H9 (cell line): ENCODE measurements at regions not wholly inside any gene's neighbourhood (a gene's known extent, or its start where the extent isn't known, plus 50 kb on each side); places are given as distances from the start of the nearest gene placed in this dataset.

ENCODE experiments used
- DNase-seq: peaks from one replicate; pipeline ENCODE4 v3.0.0-alpha.2; 2017
- H2AFZ ChIP-seq: one replicate; pipeline ENCODE4 v1.6.1; 2013; ENCODE audit warnings: mild to moderate bottlenecking, low read length, control low read depth, moderate library complexity
- H2AK5ac ChIP-seq: 2 replicates; pipeline ENCODE4 v1.6.1; 2013; ENCODE audit warnings: low read length, control low read depth, mixed read lengths; ENCODE audit not compliant: insufficient read length
- H2BK120ac ChIP-seq: one replicate; pipeline ENCODE4 v1.6.1; 2013; ENCODE audit warnings: low read depth, mild to moderate bottlenecking, low read length, control low read depth, inconsistent platforms; ENCODE audit not compliant: poor library complexity, severe bottlenecking
- H2BK12ac ChIP-seq: 2 replicates; pipeline ENCODE4 v1.6.1; 2013; ENCODE audit warnings: low read length, control low read depth, mixed read lengths, low read depth; ENCODE audit not compliant: insufficient read length
- H2BK15ac ChIP-seq: 2 replicates; pipeline ENCODE4 v1.6.1; 2013; ENCODE audit warnings: low read depth, low read length, control low read depth
- H2BK20ac ChIP-seq: one replicate; pipeline ENCODE4 v1.6.1; 2013; ENCODE audit warnings: low read depth, mild to moderate bottlenecking, low read length, control low read depth, inconsistent platforms; ENCODE audit not compliant: poor library complexity, severe bottlenecking
- H2BK5ac ChIP-seq: 2 replicates; pipeline ENCODE4 v1.6.1; 2013; ENCODE audit warnings: low read length, control low read depth, mixed read lengths; ENCODE audit not compliant: insufficient read length
- H3K14ac ChIP-seq: 2 replicates; pipeline ENCODE4 v1.6.1; 2013; ENCODE audit warnings: low read length, control low read depth; ENCODE audit not compliant: insufficient read depth
- H3K18ac ChIP-seq: 2 replicates; pipeline ENCODE4 v1.6.1; 2013; ENCODE audit warnings: low read depth, mild to moderate bottlenecking, mixed read lengths, low read length, control low read depth; ENCODE audit not compliant: insufficient read length
- H3K23ac ChIP-seq: 2 replicates; pipeline ENCODE4 v1.6.1; 2013; ENCODE audit warnings: low read length, control low read depth, mixed read lengths, low read depth; ENCODE audit not compliant: insufficient read length
- H3K23me2 ChIP-seq: 2 replicates; pipeline ENCODE4 v1.6.1; 2013; ENCODE audit warnings: low read depth, mild to moderate bottlenecking, mixed read lengths, low read length, control low read depth; ENCODE audit not compliant: insufficient read length, poor library complexity, severe bottlenecking
- H3K27ac ChIP-seq: 2 replicates; pipeline ENCODE4 v1.5.1; 2013; ENCODE audit warnings: low read length, control low read depth, mixed read lengths, low read depth; ENCODE audit not compliant: insufficient read length
- H3K27me3 ChIP-seq: 2 replicates; pipeline ENCODE4 v1.6.1; 2013; ENCODE audit warnings: low read length, control low read depth, inconsistent platforms; ENCODE audit not compliant: insufficient read depth
- H3K4ac ChIP-seq: 2 replicates; pipeline ENCODE4 v1.6.1; 2013; ENCODE audit warnings: low read depth, mild to moderate bottlenecking, control low read depth, inconsistent platforms, low read length, moderate library complexity
- H3K4me1 ChIP-seq: 2 replicates; pipeline ENCODE4 v1.6.1; 2013; ENCODE audit warnings: low read length, control low read depth, inconsistent platforms; ENCODE audit not compliant: insufficient read depth
- H3K4me2 ChIP-seq: 2 replicates; pipeline ENCODE4 v1.6.1; 2013; ENCODE audit warnings: low read length, control low read depth, mixed read lengths; ENCODE audit not compliant: insufficient read length, insufficient read depth
- H3K56ac ChIP-seq: 2 replicates; pipeline ENCODE4 v1.6.1; 2013; ENCODE audit warnings: low read depth, mild to moderate bottlenecking, mixed read lengths, low read length, control low read depth; ENCODE audit not compliant: insufficient read length
- H3K79me1 ChIP-seq: 2 replicates; pipeline ENCODE4 v1.6.1; 2013; ENCODE audit warnings: low read depth, mild to moderate bottlenecking, moderate library complexity, low read length, control low read depth, inconsistent platforms; ENCODE audit not compliant: insufficient read depth, poor library complexity, severe bottlenecking
- H3K79me2 ChIP-seq: 2 replicates; pipeline ENCODE4 v1.6.1; 2013; ENCODE audit warnings: low read length, control low read depth, inconsistent platforms; ENCODE audit not compliant: insufficient read depth
- H3K9ac ChIP-seq: 2 replicates; pipeline ENCODE4 v1.6.1; 2013; ENCODE audit warnings: low read length, control low read depth, mixed read lengths; ENCODE audit not compliant: insufficient read length; ENCODE audit errors: extremely low read depth
- H3K9me3 ChIP-seq: one replicate; pipeline ENCODE4 v1.6.1; 2013; ENCODE audit warnings: low read depth, low read length, inconsistent platforms; ENCODE audit not compliant: control insufficient read depth
- H3T11ph ChIP-seq: one replicate; pipeline ENCODE4 v1.6.1; 2013; ENCODE audit warnings: mild to moderate bottlenecking, low read length, control low read depth, inconsistent platforms
- H4K20me1 ChIP-seq: one replicate; pipeline ENCODE4 v1.6.1; 2013; ENCODE audit not compliant: control insufficient read depth, insufficient read length, insufficient read depth
- H4K5ac ChIP-seq: 2 replicates; pipeline ENCODE4 v1.6.1; 2013; ENCODE audit warnings: low read depth, mild to moderate bottlenecking, mixed read lengths, low read length, control low read depth; ENCODE audit not compliant: insufficient read length
- H4K8ac ChIP-seq: replicated peaks from 2 replicates; pipeline ENCODE4 v1.6.1; 2013; ENCODE audit warnings: low read length, control low read depth, mixed read lengths, low read depth; ENCODE audit not compliant: insufficient read length
- H4K91ac ChIP-seq: 2 replicates; pipeline ENCODE4 v1.6.1; 2013; ENCODE audit warnings: low read depth, mild to moderate bottlenecking, moderate library complexity, mixed read lengths, low read length, control low read depth; ENCODE audit not compliant: insufficient read length
- H3K27ac Mint-ChIP-seq, 3 experiments: 2 replicates in 2 of 3; 3 replicates in 1 of 3; pipeline ENCODE4 v1.8.0; 2020 to 2021; ENCODE audit warnings: mixed read lengths in 3 of 3, mild to moderate bottlenecking in 1 of 3, moderate library complexity in 1 of 3
- H3K27me3 Mint-ChIP-seq: 2 replicates; pipeline ENCODE4 v1.8.0; 2021; ENCODE audit warnings: low read depth, mild to moderate bottlenecking, moderate library complexity, mixed read lengths
- H3K36me3 Mint-ChIP-seq, 3 experiments: 2 replicates in 2 of 3; 3 replicates in 1 of 3; pipeline ENCODE4 v1.8.0; 2020 to 2021; ENCODE audit warnings: low read depth in 3 of 3, mixed read lengths in 3 of 3; ENCODE audit not compliant: insufficient read depth in 1 of 3
- H3K4me1 Mint-ChIP-seq, 2 experiments: 2 replicates each; pipeline ENCODE4 v1.8.0; 2020; ENCODE audit warnings: mixed read lengths in 2 of 2
- H3K4me3 Mint-ChIP-seq, 2 experiments: 2 replicates in 1 of 2; 3 replicates in 1 of 2; pipeline ENCODE4 v1.8.0; 2020 to 2021; ENCODE audit warnings: mild to moderate bottlenecking in 2 of 2, mixed read lengths in 2 of 2, moderate library complexity in 1 of 2
- H3K9me3 Mint-ChIP-seq, 2 experiments: 2 replicates in 1 of 2; 3 replicates in 1 of 2; pipeline ENCODE4 v1.8.0; 2020; ENCODE audit warnings: mild to moderate bottlenecking in 2 of 2, mixed read lengths in 2 of 2, moderate library complexity in 1 of 2
- CTCF ChIP-seq: fragments of 200-600 bp; sonication (generic); conservative IDR thresholded peaks from 3 replicates; pipeline ENCODE4 v1.8.0; 2021; ENCODE audit warnings: antibody characterized with exemption, mild to moderate bottlenecking
- WGBS: extraction: QIAGEN DNeasy Blood & Tissue Kit; methylation state at CpG from one replicate; pipeline ENCODE4 v1.1.7; 2013; ENCODE audit warnings: missing lambda C conversion rate, low lambda C conversion rate, mixed read lengths; ENCODE audit not compliant: insufficient read length; ENCODE audit errors: extremely low coverage; 5-methylcytosine and 5-hydroxymethylcytosine counted together

GRCh38 chr7:12947465-12947864 lies 260.0 kb downstream of the ARL4A start:
- WGBS: no CpG with 5 or more reads among the region's 5 CpGs
- no peak overlapping the region for H2BK20ac ChIP-seq

More at GRCh38 chr7:12947465-12947864, 260.0 kb downstream of the ARL4A start:
- Histone ChIP-seq H3K4me1 (no peaks in the 10 kb centered on the region), H4K91ac (no peak overlapping the region), H4K8ac (no peak overlapping the region), H4K20me1 (no peaks in the 10 kb centered on the region), H2BK15ac (no peak overlapping the region), H4K5ac (no peak overlapping the region), H3K79me2 (no peaks in the 10 kb centered on the region), H2BK120ac (no peak overlapping the region), H2BK5ac (no peak overlapping the region), H3K4me2 (no peak overlapping the region), H3K9ac (no peak overlapping the region), H2AFZ (no peak overlapping the region), H3K27me3 (no peaks in the 10 kb centered on the region), H3K23ac (no peak overlapping the region), H3K18ac (no peak overlapping the region), H3K14ac (no peak overlapping the region), H3K27ac (no peak overlapping the region), H3K4ac (no peak overlapping the region), H3K23me2 (no peaks in the 10 kb centered on the region), H3T11ph (no peak overlapping the region), H3K79me1 (no peaks in the 10 kb centered on the region), H2AK5ac (no peak overlapping the region), H2BK12ac (no peak overlapping the region), H3K9me3 (no peaks in the 10 kb centered on the region), H3K56ac (no peak overlapping the region)
- no peak overlapping the region for H3K27ac Mint-ChIP-seq
- H3K4me3 Mint-ChIP-seq: no peak overlapping the region
- no peak for TF ChIP-seq CTCF
- peaks cover 17 to 20% of the 10 kb centered on the region in 2 experiments for H3K4me1 Mint-ChIP-seq
- no peaks in the 10 kb centered on the region for H3K9me3 Mint-ChIP-seq
- peaks cover 0 to 6% (median 0%) of the 10 kb centered on the region in 3 experiments; a peak in 2 of 7 replicates for H3K36me3 Mint-ChIP-seq
- H3K27me3 Mint-ChIP-seq: no peaks in the 10 kb centered on the region
- DNase-seq: no peak
